ENCODE measurements at regions not wholly inside any gene's neighbourhood (a gene's known extent, or its start where the extent isn't known, plus 50 kb on each side); places are given as distances from the start of the nearest gene placed in this dataset.

DNA sequence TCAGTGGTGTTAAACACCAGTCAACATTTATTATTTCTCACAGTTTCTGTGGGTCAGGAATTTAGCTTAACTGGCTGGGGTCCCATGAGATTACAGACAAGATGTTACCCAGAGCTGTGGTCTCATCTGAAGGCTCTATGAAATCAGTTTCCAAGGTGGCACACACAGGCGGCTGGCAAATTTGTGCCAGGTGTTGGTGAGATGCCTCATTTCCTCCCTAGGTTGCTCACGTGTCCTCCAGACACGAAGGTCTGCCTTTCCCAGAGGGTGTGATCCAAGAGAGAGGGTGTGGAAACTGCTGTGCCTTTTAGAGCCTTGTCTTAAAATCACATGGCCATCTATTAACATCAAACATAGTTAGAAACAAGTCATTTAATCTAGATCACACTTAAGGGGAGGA, 209.0 kb downstream of the JCAD start:
- no peak for DNase-seq

DNA sequence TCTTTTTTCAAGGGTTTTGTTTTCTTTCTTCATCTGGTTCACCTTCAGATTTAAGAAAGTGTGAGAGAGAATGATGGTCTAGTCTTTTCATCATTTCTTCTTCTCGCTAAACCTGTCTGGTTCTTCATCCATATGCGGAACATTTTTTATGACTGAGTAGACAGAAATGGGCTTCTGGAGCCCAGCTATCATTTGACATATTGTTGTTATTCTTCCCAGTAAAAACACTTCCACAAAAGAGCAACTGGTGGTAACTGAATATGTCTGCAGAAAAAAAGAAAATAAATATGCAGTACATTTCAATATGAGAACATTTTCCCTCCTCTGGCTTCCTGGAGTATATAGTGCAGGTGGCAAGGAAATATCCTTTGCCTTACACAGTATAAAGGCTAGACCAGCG, 209.5 kb downstream of the JCAD start:
- DNase-seq = no peak

- DNase-seq = no peak
Measured at GRCh38 chr10:29849126-29849833, 210.1 kb downstream of the JCAD start.

- no peak for DNase-seq
Measured at GRCh38 chr10:29846881-29847280, 212.1 kb upstream of the SVIL start.

DNA sequence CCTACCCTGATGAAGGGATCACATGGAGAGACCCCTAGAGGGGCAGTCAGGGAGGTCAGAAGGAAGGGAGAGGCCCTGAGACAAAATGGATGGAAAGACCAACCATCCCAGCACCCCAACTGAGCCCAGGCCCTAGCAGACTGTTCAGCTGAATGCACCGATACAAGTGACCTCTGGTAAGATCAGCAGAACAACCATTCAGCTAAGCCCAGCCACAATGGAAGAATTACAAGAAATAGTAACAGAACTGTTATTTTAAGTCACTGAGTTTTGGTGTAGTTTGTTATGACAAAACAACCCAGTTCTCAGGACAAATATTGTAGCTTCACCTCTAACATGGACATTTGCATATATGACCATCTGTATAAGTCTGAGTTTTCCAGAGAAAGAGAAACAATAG, 210.4 kb upstream of the SVIL start:
- DNase-seq = no peak

DNA sequence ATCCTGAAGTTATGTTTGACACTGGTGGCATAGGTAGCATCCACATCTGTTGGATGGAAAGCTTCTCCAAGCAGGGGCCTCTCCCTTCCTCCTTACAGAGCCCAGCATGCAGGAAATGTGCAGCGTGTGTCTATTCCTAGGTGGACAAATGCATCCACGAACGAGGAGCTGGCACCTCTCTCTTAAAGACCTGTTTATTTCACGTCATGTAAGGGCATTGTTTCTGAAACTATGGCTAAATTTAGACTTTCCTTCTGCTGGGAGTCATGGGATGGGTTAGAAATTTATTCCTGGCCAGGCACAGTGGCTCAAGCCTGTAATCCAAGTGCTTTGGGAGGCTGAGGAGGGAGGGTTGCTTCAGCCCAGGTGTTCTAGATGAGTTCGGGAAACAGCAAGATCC, 208.4 kb upstream of the SVIL start:
- DNase-seq = no peak

GRCh38 chr10:29841724-29842649, 207.2 kb upstream of the SVIL start:
- DNase-seq = no peak

GRCh38 chr10:29840516-29841276, 205.9 kb upstream of the SVIL start:
- DNase-seq = no peak

DNA sequence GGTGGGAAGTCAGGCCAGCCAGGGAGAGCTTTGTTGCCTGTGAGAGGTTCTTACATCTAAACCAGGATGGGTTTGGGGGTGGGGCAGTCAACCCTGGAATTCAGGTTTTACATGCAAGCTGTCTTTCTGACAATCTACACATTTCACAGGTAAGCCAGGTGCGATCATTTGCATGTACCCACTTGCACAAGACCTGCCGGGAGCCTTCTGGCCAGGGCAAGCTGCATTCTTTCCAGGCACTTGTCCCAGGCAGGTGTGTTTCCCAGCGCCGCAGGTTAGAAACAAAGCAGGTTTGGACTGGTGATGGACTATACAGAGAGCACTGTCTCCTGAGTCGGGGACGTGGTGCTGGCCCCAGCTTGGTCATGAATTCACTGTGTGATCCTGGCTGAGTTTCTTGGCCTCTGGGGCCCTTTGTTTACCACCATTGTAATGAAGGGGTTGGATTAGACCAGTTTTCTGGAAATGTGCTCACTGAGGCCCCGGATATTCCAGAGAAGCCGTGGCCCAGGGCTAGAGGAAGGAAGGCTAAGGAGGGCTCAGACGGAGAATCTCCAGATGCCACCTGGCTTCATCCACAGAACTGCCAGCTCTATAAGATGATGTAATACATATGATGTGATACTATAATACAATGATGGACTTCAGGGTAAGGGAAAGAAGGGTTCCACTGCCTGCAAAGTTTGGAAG, 205.2 kb upstream of the SVIL start:
- DNase-seq = no peak

DNA sequence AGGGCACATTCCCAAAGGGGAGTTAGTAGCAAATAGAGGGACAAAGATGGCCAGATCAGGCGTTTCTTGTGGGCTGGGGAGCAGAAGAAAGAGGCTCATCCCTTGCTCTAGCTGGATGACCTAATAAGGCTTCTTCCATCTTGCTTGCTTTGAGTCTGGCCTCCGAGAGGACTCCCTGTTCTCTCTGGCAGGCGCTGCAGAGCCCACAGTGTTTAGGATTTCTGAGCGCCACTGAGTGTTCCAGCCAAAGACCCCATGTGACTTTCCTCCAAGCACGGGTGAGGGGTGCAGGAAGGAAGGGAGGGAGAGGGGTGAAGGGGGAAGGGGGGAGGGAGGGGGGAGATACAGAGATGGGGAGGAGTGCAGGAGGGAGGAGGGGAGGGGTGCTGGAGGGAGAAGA, 203.8 kb upstream of the SVIL start:
- no peak for DNase-seq

DNA sequence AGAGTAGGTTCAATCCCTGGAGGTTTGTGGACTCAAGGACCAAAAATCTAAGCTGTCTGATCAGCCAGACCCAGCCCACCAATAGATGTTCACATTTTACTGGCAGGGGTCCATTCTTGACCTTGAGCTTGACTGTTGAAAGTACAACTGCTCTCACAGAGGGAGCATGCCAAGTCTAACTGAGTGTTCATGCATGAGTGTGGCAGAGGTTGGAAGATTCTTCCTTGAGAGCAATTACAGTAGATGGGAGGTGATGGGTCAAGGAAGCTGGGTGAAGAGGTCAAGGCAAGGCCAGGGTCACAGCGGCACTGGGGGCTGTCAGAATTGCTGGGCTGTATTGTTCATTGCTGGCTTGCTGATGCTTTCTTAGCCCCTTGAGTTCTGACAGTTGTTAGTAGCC, 202.8 kb upstream of the SVIL start:
- no peak for DNase-seq

- DNase-seq = no peak
Measured at GRCh38 chr10:29836396-29836795, 201.6 kb upstream of the SVIL start.

DNA sequence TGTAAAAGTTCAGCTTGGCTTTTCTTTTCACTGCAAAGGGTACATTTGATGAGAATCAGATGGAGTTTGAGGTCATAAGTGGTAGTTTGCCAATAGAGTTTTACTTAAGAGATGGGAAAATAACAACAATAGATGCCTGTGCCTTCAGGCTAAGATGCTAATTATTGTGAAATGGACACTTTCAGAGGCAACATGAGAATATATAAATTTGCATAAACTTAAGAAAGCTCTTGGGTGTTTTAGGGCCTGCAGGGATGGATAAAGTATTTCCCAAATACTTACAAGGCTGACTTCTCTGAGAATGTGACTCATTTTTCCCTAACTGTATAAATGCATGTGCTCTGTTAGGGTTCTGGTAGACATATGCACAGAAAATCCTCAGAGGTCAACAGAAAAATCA, 200.3 kb upstream of the SVIL start:
- no peak for DNase-seq

GRCh38 chr10:29830531-29831512, 196.1 kb upstream of the SVIL start:
- DNase-seq = no peak

DNA sequence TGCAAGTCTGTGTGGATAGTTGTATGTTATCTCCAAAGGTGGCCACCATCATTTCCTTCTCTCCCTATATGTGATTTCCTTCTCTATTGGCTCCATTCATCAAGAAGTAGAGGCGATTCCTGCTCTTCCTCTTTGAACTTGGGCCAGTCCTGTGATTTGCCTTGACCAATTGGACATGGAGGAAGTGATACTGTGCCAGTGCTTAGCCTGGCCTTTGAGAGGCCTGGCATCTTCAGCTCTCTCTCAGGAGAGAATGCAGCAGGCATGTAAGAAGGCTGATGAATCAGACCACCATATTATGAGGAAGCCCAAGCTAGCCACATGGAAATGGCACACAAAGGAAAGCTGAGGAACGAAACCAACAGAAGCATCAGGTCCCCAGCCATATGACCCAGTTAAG, 195.0 kb upstream of the SVIL start:
- no peak for DNase-seq

- no peak for DNase-seq
Measured at GRCh38 chr10:29828956-29829355, 194.2 kb upstream of the SVIL start.

DNA sequence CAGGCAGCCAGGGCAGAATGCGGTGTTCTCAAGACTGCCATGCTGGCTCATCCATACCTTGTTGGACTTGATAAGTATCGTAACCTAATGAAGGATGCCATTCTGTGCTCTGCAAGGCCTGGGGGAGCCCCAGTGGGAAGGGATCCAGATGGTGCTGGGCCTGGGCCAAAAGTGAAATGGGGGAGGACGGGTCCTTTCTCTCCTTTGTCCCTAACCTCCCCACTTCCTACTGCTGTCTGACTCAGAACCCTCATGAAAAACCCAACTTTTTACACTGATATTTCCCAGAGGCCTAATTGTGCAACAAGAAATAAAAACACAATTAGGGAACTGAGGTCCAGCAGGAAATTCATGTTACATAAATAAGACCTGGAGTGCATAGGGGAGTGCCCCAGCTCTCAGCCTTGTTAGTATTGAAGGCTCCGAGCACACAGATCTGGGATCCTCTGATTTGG, 193.7 kb upstream of the SVIL start:
- no peak for DNase-seq

- no peak for DNase-seq
Measured at GRCh38 chr10:29827512-29827911, 192.7 kb upstream of the SVIL start.

GRCh38 chr10:29826801-29827450, 192.2 kb upstream of the SVIL start:
- no peak for DNase-seq

- no peak for DNase-seq
Measured at GRCh38 chr10:29826221-29826620, 191.4 kb upstream of the SVIL start.

DNA sequence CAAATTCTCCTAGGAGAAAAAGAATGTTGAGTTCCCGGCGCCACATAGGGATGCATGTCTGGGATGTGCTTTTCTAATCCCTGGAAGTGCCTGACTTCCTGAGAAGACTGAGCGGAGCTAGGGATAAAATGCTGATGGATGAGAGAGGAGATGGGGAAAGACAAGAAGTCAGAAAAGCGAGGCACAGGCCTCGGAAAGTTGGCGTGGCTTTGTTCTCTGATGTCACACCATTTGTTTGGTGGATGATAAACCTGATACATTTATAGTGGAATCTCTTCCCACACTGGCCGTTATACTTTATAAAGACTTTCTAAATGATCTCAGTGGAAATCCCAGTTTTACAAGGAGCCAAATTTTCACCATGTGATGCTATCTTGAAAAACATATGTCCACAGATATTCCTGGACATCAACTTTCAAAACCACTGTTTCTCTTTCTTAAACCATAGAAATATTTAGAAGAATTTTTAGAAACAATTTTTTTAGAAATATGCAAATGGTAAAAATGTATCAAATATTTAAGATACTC, 188.8 kb upstream of the SVIL start:
- DNase-seq = no peak

Data from kidney glomerular epithelial cell (primary cell).